ENCODE measurements at regions not wholly inside any gene's neighbourhood (a gene's known extent, or its start where the extent isn't known, plus 50 kb on each side); places are given as distances from the start of the nearest gene placed in this dataset.
"Not testable (repeated sequence)": the region's sequence is repeated elsewhere in the genome, so short reads cannot be mapped to it uniquely, and the experiment has no call there.

GRCh38 chr15:35206060-35206675 lies 121.1 kb upstream of the NANOGP8 start:
- FAIRE-seq: no peak

- no peak for FAIRE-seq
Observed at GRCh38 chr15:35198197-35198596, 113.1 kb upstream of the NANOGP8 start.

GRCh38 chr15:35197754-35198153 lies 112.7 kb upstream of the NANOGP8 start:
- no peak for FAIRE-seq

GRCh38 chr15:35197306-35197705 lies 112.2 kb upstream of the NANOGP8 start:
- FAIRE-seq: no peak

GRCh38 chr15:35196273-35196672 lies 111.2 kb upstream of the NANOGP8 start:
- FAIRE-seq: no peak

GRCh38 chr15:35195649-35196048 lies 110.6 kb upstream of the NANOGP8 start:
- FAIRE-seq: no peak

GRCh38 chr15:35195031-35195430 lies 109.9 kb upstream of the NANOGP8 start:
- no peak for FAIRE-seq

- FAIRE-seq: no peak
Observed at GRCh38 chr15:35194296-35194695, 109.2 kb upstream of the NANOGP8 start.

GRCh38 chr15:35191783-35192182 lies 106.7 kb upstream of the NANOGP8 start:
- no peak for FAIRE-seq

GRCh38 chr15:35186346-35186745 lies 101.3 kb upstream of the NANOGP8 start:
- no peak for FAIRE-seq

GRCh38 chr15:35184646-35185045 lies 99.6 kb upstream of the NANOGP8 start:
- FAIRE-seq: no peak

- no peak for FAIRE-seq
Observed at GRCh38 chr15:35182841-35183479, 97.9 kb upstream of the NANOGP8 start.

GRCh38 chr15:35181538-35181937 lies 96.4 kb upstream of the NANOGP8 start:
- FAIRE-seq: peak; percentile 51

GRCh38 chr15:35179739-35180138 lies 94.6 kb upstream of the NANOGP8 start:
- no peak for FAIRE-seq

- not testable (repeated sequence) for FAIRE-seq
Observed at GRCh38 chr15:35178186-35178585, 93.1 kb upstream of the NANOGP8 start.

- no peak for FAIRE-seq
Observed at GRCh38 chr15:35174948-35175347, 89.9 kb upstream of the NANOGP8 start.

- FAIRE-seq: no peak
Observed at GRCh38 chr15:35173444-35174118, 88.5 kb upstream of the NANOGP8 start.

- FAIRE-seq: no peak
Observed at GRCh38 chr15:35170207-35170606, 85.1 kb upstream of the NANOGP8 start.

- FAIRE-seq: peak; percentile 45
Observed at GRCh38 chr15:35168464-35168863, 83.4 kb upstream of the NANOGP8 start.

- no peak for FAIRE-seq
Observed at GRCh38 chr15:35167675-35168074, 82.6 kb upstream of the NANOGP8 start.

- no peak for FAIRE-seq
Observed at GRCh38 chr15:35166730-35167359, 81.8 kb upstream of the NANOGP8 start.

GRCh38 chr15:35161694-35162093 lies 76.6 kb upstream of the NANOGP8 start:
- FAIRE-seq: no peak

GRCh38 chr15:35159170-35159569 lies 74.1 kb upstream of the NANOGP8 start:
- FAIRE-seq: no peak

GRCh38 chr15:35151782-35152181 lies 66.7 kb upstream of the NANOGP8 start:
- FAIRE-seq: peak; percentile 21
